ENCODE measurements at regions not wholly inside any gene's neighbourhood (a gene's known extent, or its start where the extent isn't known, plus 50 kb on each side); places are given as distances from the start of the nearest gene placed in this dataset.

GRCh38 chr3:35070088-35070487 is 569.2 kb upstream of the ARPP21 start:
- dilution Hi-C loops (cut with MboI; ENCODE audit: extremely low pct_ligation_motif_present, low sequenced_read_pairs): no loop called here
- H3K4me3 ChIP-seq (replicated peaks in 1 of 3; ENCODE audit: insufficient read depth in 1 of 3, low read depth in 1 of 3, low read length in 3 of 3): no peak overlapping the region
- H3K4me1 ChIP-seq (ENCODE audit: control insufficient read depth, extremely low read depth, insufficient read depth, low read length): no peaks in the 10 kb centered on the region
- TF ChIP-seq POLR2A (IDR thresholded peaks at IDR 0.05; ENCODE audit: low read depth, low read length) (no peak), MYC (IDR thresholded peaks at IDR 0.05; ENCODE audit: low read depth, low read length) (no peak), EZH2 (IDR thresholded peaks at IDR 0.05; ENCODE audit: borderline replicate concordance, low read depth, low read length, severe bottlenecking) (no peak)
- no peaks in the 10 kb centered on the region for H3K36me3 ChIP-seq (ENCODE audit: control insufficient read depth in 2 of 2, extremely low read depth in 1 of 2, insufficient read depth in 2 of 2, low read length in 2 of 2)
- intact Hi-C loops (cut with micrococcal nuclease): loop anchor here (5.0 kb wide), 1 partner anchor 618 kb away; no protein-coding TSS in a partner anchor
- H3K9me3 ChIP-seq (replicated peaks; ENCODE audit: control insufficient read depth, insufficient read depth, low read length): no peaks in the 10 kb centered on the region
- FAIRE-seq (no peak), DNase-seq (ENCODE audit: low read depth, low spot score) (no peak)
- CTCF ChIA-PET: no interaction called here
- no peak overlapping the region for H3K27ac ChIP-seq (ENCODE audit: insufficient read depth, low read depth, low read length)
- H3K4me2 ChIP-seq (ENCODE audit: insufficient read depth, low read length): no peak overlapping the region
- no peaks in the 10 kb centered on the region for H4K20me1 ChIP-seq (replicated peaks; ENCODE audit: control insufficient read depth, extremely low read depth, insufficient read depth, low read length)
- H3K27me3 ChIP-seq (ENCODE audit: control insufficient read depth in 2 of 2, insufficient read depth in 2 of 2, low read length in 2 of 2): no peaks in the 10 kb centered on the region
- POLR2A ChIA-PET: no interaction called here
- no peaks in the 10 kb centered on the region for H3K79me2 ChIP-seq (ENCODE audit: control insufficient read depth, insufficient read depth, low read length)
- no peak overlapping the region for H3K9ac ChIP-seq (replicated peaks; ENCODE audit: extremely low read depth, insufficient read depth, low read length)
- no TSS peak for BruUV-seq (replicated peaks)
- H3K9me1 ChIP-seq (replicated peaks; ENCODE audit: control insufficient read depth, extremely low read depth, insufficient read depth, low read length): no peaks in the 10 kb centered on the region
- no peak overlapping the region for H2AFZ ChIP-seq (ENCODE audit: low read depth, low read length)

GRCh38 chr3:35071772-35072171 is 567.6 kb upstream of the ARPP21 start:
- Histone ChIP-seq H3K27me3 (ENCODE audit: control insufficient read depth in 2 of 2, insufficient read depth in 2 of 2, low read length in 2 of 2) (no peaks in the 10 kb centered on the region), H3K9ac (replicated peaks; ENCODE audit: extremely low read depth, insufficient read depth, low read length) (no peak overlapping the region), H3K36me3 (ENCODE audit: control insufficient read depth in 2 of 2, extremely low read depth in 1 of 2, insufficient read depth in 2 of 2, low read length in 2 of 2) (no peaks in the 10 kb centered on the region), H3K4me3 (replicated peaks in 1 of 3; ENCODE audit: insufficient read depth in 1 of 3, low read depth in 1 of 3, low read length in 3 of 3) (no peak overlapping the region), H3K9me1 (replicated peaks; ENCODE audit: control insufficient read depth, extremely low read depth, insufficient read depth, low read length) (no peaks in the 10 kb centered on the region), H3K4me2 (ENCODE audit: insufficient read depth, low read length) (no peak overlapping the region), H3K4me1 (ENCODE audit: control insufficient read depth, extremely low read depth, insufficient read depth, low read length) (no peaks in the 10 kb centered on the region), H3K27ac (ENCODE audit: insufficient read depth, low read depth, low read length) (no peak overlapping the region), H2AFZ (ENCODE audit: low read depth, low read length) (no peak overlapping the region), H3K9me3 (replicated peaks; ENCODE audit: control insufficient read depth, insufficient read depth, low read length) (no peaks in the 10 kb centered on the region), H4K20me1 (replicated peaks; ENCODE audit: control insufficient read depth, extremely low read depth, insufficient read depth, low read length) (no peaks in the 10 kb centered on the region), H3K79me2 (ENCODE audit: control insufficient read depth, insufficient read depth, low read length) (no peaks in the 10 kb centered on the region)
- TF ChIP-seq JUN (IDR thresholded peaks at IDR 0.05; ENCODE audit: borderline replicate concordance, insufficient read depth, insufficient read length, low read depth) (no peak), POLR2A (IDR thresholded peaks at IDR 0.05; ENCODE audit: low read depth, low read length) (no peak), POLR2AphosphoS5 (IDR thresholded peaks at IDR 0.05; ENCODE audit: insufficient read depth, low read depth, low read length) (no peak)
- no TSS peak for BruUV-seq (replicated peaks)
- dilution Hi-C loops (cut with MboI; ENCODE audit: extremely low pct_ligation_motif_present, low sequenced_read_pairs): no loop called here
- intact Hi-C loops (cut with micrococcal nuclease): loop anchor here (5.0 kb wide), 1 partner anchor 619 kb away; no protein-coding TSS in a partner anchor
- no peak for FAIRE-seq
- ChIA-PET CTCF (interaction anchor here (1.0 kb wide), 1 partner anchor 585 kb away, joined by 3 read pairs; no protein-coding TSS in a partner anchor), POLR2A (no interaction called here)
- no peak for DNase-seq (ENCODE audit: low read depth, low spot score)

Measured in endothelial cell of umbilical vein (primary cell).